Fibroblast of lung (primary cell): ENCODE measurements at regions not wholly inside any gene's neighbourhood (a gene's known extent, or its start where the extent isn't known, plus 50 kb on each side); places are given as distances from the start of the nearest gene placed in this dataset.
A peak's percentile ranks its signal among the peaks of the same experiment; 100 is the strongest.

Source experiments
- DNase-seq, 2 donors: peaks; one replicate each; pipeline versions ENCODE4 v3.0.0 to v3.0.0-alpha.2; 2010; ENCODE audit warnings: low read depth in 2 of 2
- H2AFZ ChIP-seq: 2 replicates; pipeline ENCODE4 v1.5.1; 2012; ENCODE audit warnings: low read length, control low read depth, inconsistent platforms
- H3K27ac ChIP-seq: 2 replicates; pipeline ENCODE4 v1.5.1; 2011; ENCODE audit warnings: low read length, control low read depth; ENCODE audit not compliant: insufficient read depth
- H3K27me3 ChIP-seq: 2 replicates; pipeline ENCODE4 v1.5.1; 2011; ENCODE audit warnings: mild to moderate bottlenecking, low read length; ENCODE audit not compliant: control insufficient read depth, insufficient read depth
- H3K36me3 ChIP-seq: 2 replicates; pipeline ENCODE4 v1.5.1; 2011; ENCODE audit warnings: low read length; ENCODE audit not compliant: control insufficient read depth, insufficient read depth
- H3K4me1 ChIP-seq: 2 replicates; pipeline ENCODE4 v1.5.1; 2011; ENCODE audit warnings: low read length; ENCODE audit not compliant: control insufficient read depth, insufficient read depth; ENCODE audit errors: extremely low read depth
- H3K4me2 ChIP-seq: 2 replicates; pipeline ENCODE4 v1.5.1; 2011; ENCODE audit warnings: low read length, control low read depth; ENCODE audit not compliant: insufficient read depth; ENCODE audit errors: extremely low read depth
- H3K4me3 ChIP-seq, 4 experiments: fragments of 200-600 bp in 1 of 4; sonication (generic) in 1 of 4; replicated peaks in 1 of 4; 2 replicates each; pipeline ENCODE4 v1.5.1; 2011 to 2016; ENCODE audit warnings: low read length in 4 of 4, low read depth in 3 of 4, mild to moderate bottlenecking in 3 of 4, control low read depth in 2 of 4, inconsistent platforms in 1 of 4, mixed read lengths in 1 of 4; ENCODE audit not compliant: insufficient read depth in 1 of 4; ENCODE audit errors: control extremely low read depth in 1 of 4
- H3K79me2 ChIP-seq: 2 replicates; pipeline ENCODE4 v1.5.1; 2012; ENCODE audit warnings: mild to moderate bottlenecking, low read length, inconsistent platforms; ENCODE audit not compliant: control insufficient read depth, insufficient read depth
- H3K9ac ChIP-seq: 2 replicates; pipeline ENCODE4 v1.5.1; 2011; ENCODE audit warnings: mild to moderate bottlenecking, low read length, control low read depth; ENCODE audit not compliant: insufficient read depth
- H3K9me3 ChIP-seq: 2 replicates; pipeline ENCODE4 v1.5.1; 2012; ENCODE audit warnings: low read depth, low read length; ENCODE audit not compliant: control insufficient read depth, insufficient read depth
- H4K20me1 ChIP-seq: 2 replicates; pipeline ENCODE4 v1.5.1; 2011; ENCODE audit warnings: low read length; ENCODE audit not compliant: control insufficient read depth, insufficient read depth; ENCODE audit errors: extremely low read depth
- EZH2 ChIP-seq: IDR thresholded peaks from 2 replicates; pipeline ENCODE4 v1.5.1; 2012; ENCODE audit warnings: low read length, control low read depth, mild to moderate bottlenecking; ENCODE audit errors: missing control alignments
- TF ChIP-seq, protein P1 (sequence below), 2 donors: IDR thresholded peaks in 1 of 2; conservative IDR thresholded peaks in 1 of 2; 1 replicate in 1 of 2; 2 replicates in 1 of 2; pipeline ENCODE4 v1.5.1; 2011 to 2012; ENCODE audit warnings: low read length in 2 of 2, control low read depth in 1 of 2, inconsistent platforms in 1 of 2, low read depth in 1 of 2, mild to moderate bottlenecking in 1 of 2

- no peak overlapping the region for H3K27ac ChIP-seq
- DNase-seq = no peak
Observed at GRCh38 chr9:24479361-24480059, 66.2 kb downstream of the IZUMO3 start.

DNA sequence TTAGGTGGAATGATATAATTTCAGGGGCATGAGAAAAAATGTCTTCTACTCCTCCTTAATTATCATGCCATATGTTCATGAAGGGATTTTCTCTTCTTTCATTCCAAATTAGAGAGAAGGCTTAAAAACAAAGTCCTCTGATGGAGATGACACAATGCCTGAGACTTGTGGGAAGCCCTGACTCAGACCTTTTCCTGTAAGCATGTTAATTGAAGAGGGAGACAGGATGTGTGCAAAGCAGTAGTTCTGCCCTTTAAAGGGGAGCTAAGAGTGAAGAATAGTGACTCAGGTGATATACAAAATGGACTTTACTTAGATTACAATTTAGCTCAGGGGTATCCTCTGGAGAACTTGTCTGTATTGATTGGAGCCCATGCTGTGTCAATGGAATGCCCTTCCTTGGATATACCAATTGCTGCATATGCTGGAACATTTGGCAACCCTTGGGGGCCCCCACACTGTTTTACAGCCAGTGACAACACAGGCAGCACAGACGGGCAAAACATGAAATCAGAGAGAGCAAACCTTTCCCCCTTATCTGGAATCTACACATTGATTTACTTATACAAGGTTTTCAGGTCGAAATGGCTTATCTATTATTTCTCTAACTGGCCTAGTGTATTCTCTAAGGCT lies 81.3 kb downstream of the IZUMO3 start:
- H3K36me3 ChIP-seq = no peaks in the 10 kb centered on the region
- no peaks in the 10 kb centered on the region for H4K20me1 ChIP-seq
- TF ChIP-seq, protein P1, sequence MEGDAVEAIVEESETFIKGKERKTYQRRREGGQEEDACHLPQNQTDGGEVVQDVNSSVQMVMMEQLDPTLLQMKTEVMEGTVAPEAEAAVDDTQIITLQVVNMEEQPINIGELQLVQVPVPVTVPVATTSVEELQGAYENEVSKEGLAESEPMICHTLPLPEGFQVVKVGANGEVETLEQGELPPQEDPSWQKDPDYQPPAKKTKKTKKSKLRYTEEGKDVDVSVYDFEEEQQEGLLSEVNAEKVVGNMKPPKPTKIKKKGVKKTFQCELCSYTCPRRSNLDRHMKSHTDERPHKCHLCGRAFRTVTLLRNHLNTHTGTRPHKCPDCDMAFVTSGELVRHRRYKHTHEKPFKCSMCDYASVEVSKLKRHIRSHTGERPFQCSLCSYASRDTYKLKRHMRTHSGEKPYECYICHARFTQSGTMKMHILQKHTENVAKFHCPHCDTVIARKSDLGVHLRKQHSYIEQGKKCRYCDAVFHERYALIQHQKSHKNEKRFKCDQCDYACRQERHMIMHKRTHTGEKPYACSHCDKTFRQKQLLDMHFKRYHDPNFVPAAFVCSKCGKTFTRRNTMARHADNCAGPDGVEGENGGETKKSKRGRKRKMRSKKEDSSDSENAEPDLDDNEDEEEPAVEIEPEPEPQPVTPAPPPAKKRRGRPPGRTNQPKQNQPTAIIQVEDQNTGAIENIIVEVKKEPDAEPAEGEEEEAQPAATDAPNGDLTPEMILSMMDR (conservative IDR thresholded peaks at IDR 0.05 in 1 of 2, IDR thresholded peaks at IDR 0.05 in 1 of 2; ENCODE audit: low read depth in 1 of 2, low read length in 2 of 2) = no peak
- no peak for TF ChIP-seq EZH2
- H2AFZ ChIP-seq = no peak overlapping the region
- no peaks in the 10 kb centered on the region for H3K79me2 ChIP-seq
- H3K9me3 ChIP-seq = no peaks in the 10 kb centered on the region
- no peaks in the 10 kb centered on the region for H3K27me3 ChIP-seq
- H3K4me3 ChIP-seq = no peak overlapping the region
- peak in 1 of 2 donors; percentile 74 for DNase-seq
- H3K4me2 ChIP-seq = no peak overlapping the region
- no peaks in the 10 kb centered on the region for H3K4me1 ChIP-seq
- no peak overlapping the region for H3K27ac ChIP-seq
- no peak overlapping the region for H3K9ac ChIP-seq

More at GRCh38 chr9:24479361-24480059, 66.2 kb downstream of the IZUMO3 start:
- H3K4me3 ChIP-seq = no peak overlapping the region
- no peaks in the 10 kb centered on the region for H3K27me3 ChIP-seq
- no peaks in the 10 kb centered on the region for H3K4me1 ChIP-seq
- no peak overlapping the region for H3K9ac ChIP-seq
- H4K20me1 ChIP-seq = no peaks in the 10 kb centered on the region
- no peaks in the 10 kb centered on the region for H3K36me3 ChIP-seq
- no peak for TF ChIP-seq EZH2
- TF ChIP-seq, protein P1 (conservative IDR thresholded peaks at IDR 0.05 in 1 of 2, IDR thresholded peaks at IDR 0.05 in 1 of 2; ENCODE audit: low read depth in 1 of 2, low read length in 2 of 2) = no peak
- H3K4me2 ChIP-seq = no peak overlapping the region
- no peaks in the 10 kb centered on the region for H3K79me2 ChIP-seq
- H3K9me3 ChIP-seq = no peaks in the 10 kb centered on the region
- no peak overlapping the region for H2AFZ ChIP-seq

- TF ChIP-seq, protein P1 (conservative IDR thresholded peaks at IDR 0.05 in 1 of 2, IDR thresholded peaks at IDR 0.05 in 1 of 2; ENCODE audit: low read depth in 1 of 2, low read length in 2 of 2) = no peak
- no peak for TF ChIP-seq EZH2
- no peaks in the 10 kb centered on the region for H3K36me3 ChIP-seq
- no peak overlapping the region for H3K9ac ChIP-seq
- no peaks in the 10 kb centered on the region for H3K9me3 ChIP-seq
- H4K20me1 ChIP-seq = no peaks in the 10 kb centered on the region
- H3K4me2 ChIP-seq = no peak overlapping the region
- H3K4me3 ChIP-seq = no peak overlapping the region
- H3K27me3 ChIP-seq = no peaks in the 10 kb centered on the region
- no peaks in the 10 kb centered on the region for H3K79me2 ChIP-seq
- no peaks in the 10 kb centered on the region for H3K4me1 ChIP-seq
- no peak overlapping the region for H3K27ac ChIP-seq
- DNase-seq = no peak
- H2AFZ ChIP-seq = no peak overlapping the region
Observed at GRCh38 chr9:24462951-24463350, 82.7 kb downstream of the IZUMO3 start.
